Stimulated activated effector memory CD8-positive, alpha-beta T cell treated with anti-CD3 and anti-CD28 coated beads, Interleukin-12 subunit alpha, Interleukin-12 subunit beta, amount 100 ng/mL, for 72 hours (primary cell): ENCODE measurements at regions not wholly inside any gene's neighbourhood (a gene's known extent, or its start where the extent isn't known, plus 50 kb on each side); places are given as distances from the start of the nearest gene placed in this dataset.

Source experiments
- ATAC-seq: fragments of 150-1000 bp; cut with Tn5 transposase; 2 replicates; pipeline ENCODE4 v1.10.0; 2021
- DNase-seq, 2 donors: peaks; one replicate each; pipeline ENCODE4 v3.0.0; 2021 to 2022; ENCODE audit warnings: low spot score in 2 of 2
- H3K27ac Mint-ChIP-seq: one replicate; pipeline ENCODE4 v1.8.0; 2022; ENCODE audit warnings: mild to moderate bottlenecking, mixed read lengths
- H3K36me3 Mint-ChIP-seq: one replicate; pipeline ENCODE4 v1.8.0; 2022; ENCODE audit warnings: mild to moderate bottlenecking, mixed read lengths
- H3K4me1 Mint-ChIP-seq: one replicate; pipeline ENCODE4 v1.8.0; 2022; ENCODE audit warnings: mixed read lengths
- H3K4me3 Mint-ChIP-seq: one replicate; pipeline ENCODE4 v1.8.0; 2022; ENCODE audit warnings: mild to moderate bottlenecking, mixed read lengths
- H3K9me3 Mint-ChIP-seq: one replicate; pipeline ENCODE4 v1.8.0; 2022; ENCODE audit warnings: mixed read lengths

- peaks cover 66% of the 10 kb centered on the region for H3K4me1 Mint-ChIP-seq
- no peaks in the 10 kb centered on the region for H3K9me3 Mint-ChIP-seq
- no peaks in the 10 kb centered on the region for H3K36me3 Mint-ChIP-seq
- no peak overlapping the region for H3K27ac Mint-ChIP-seq
- ATAC-seq (peak; percentile 83), DNase-seq (no peak)
- no peak overlapping the region for H3K4me3 Mint-ChIP-seq
These were observed 50.5 kb upstream of the TMED10 start for GRCh38 chr14:75226755-75227544.
